ENCODE measurements at regions not wholly inside any gene's neighbourhood (a gene's known extent, or its start where the extent isn't known, plus 50 kb on each side); places are given as distances from the start of the nearest gene placed in this dataset.

DNA sequence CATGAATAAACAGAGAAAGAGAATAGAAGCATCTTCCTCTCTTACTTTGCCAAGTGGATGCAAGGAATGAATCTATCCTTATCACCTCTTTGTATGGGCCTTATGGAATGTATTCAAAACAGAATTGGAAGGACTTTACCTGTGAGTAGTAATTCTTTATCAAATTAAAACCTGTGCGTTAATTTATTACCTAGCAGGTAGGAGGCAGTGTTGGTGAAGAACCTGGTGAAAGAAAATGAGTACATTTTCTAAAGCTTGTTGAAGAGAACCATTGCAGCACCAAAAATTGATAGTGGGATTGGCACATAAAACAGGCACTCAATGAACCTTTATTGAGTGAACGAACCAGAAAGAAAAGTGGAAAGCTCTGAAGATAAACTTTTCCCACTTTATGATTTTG lies 1302.1 kb upstream of the CELF4 start:
- Histone ChIP-seq H3K4me2 (ENCODE audit: low read length) (no peak overlapping the region), H3F3A (ENCODE audit: control insufficient read depth, insufficient read depth) (no peaks in the 10 kb centered on the region), H3K27ac (ENCODE audit: low read depth, low read length) (no peak overlapping the region), H3K4me3 (ENCODE audit: low read length) (no peak overlapping the region), H3K27me3 (ENCODE audit: control insufficient read depth, low read length) (no peaks in the 10 kb centered on the region), H4K20me1 (ENCODE audit: control insufficient read depth, insufficient read depth, low read depth, low read length) (no peaks in the 10 kb centered on the region), H3K9me2 (replicated peaks; ENCODE audit: control insufficient read depth, low read length) (no peaks in the 10 kb centered on the region), H3K9me3 (ENCODE audit: control insufficient read depth, insufficient read depth, low read length) (no peaks in the 10 kb centered on the region), H3K4me1 (ENCODE audit: control insufficient read depth, low read length) (no peaks in the 10 kb centered on the region), H3K79me2 (ENCODE audit: control insufficient read depth, low read length) (no peaks in the 10 kb centered on the region), H3K36me3 (ENCODE audit: control insufficient read depth, low read length) (no peaks in the 10 kb centered on the region)
- no peak for TF ChIP-seq EZH2phosphoT487 (IDR thresholded peaks at IDR 0.05; ENCODE audit: borderline replicate concordance, low read length)
- TF ChIP-seq, protein P1, sequence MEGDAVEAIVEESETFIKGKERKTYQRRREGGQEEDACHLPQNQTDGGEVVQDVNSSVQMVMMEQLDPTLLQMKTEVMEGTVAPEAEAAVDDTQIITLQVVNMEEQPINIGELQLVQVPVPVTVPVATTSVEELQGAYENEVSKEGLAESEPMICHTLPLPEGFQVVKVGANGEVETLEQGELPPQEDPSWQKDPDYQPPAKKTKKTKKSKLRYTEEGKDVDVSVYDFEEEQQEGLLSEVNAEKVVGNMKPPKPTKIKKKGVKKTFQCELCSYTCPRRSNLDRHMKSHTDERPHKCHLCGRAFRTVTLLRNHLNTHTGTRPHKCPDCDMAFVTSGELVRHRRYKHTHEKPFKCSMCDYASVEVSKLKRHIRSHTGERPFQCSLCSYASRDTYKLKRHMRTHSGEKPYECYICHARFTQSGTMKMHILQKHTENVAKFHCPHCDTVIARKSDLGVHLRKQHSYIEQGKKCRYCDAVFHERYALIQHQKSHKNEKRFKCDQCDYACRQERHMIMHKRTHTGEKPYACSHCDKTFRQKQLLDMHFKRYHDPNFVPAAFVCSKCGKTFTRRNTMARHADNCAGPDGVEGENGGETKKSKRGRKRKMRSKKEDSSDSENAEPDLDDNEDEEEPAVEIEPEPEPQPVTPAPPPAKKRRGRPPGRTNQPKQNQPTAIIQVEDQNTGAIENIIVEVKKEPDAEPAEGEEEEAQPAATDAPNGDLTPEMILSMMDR (IDR thresholded peaks at IDR 0.05; ENCODE audit: low read depth, low read length, poor library complexity, severe bottlenecking): no peak

DNA sequence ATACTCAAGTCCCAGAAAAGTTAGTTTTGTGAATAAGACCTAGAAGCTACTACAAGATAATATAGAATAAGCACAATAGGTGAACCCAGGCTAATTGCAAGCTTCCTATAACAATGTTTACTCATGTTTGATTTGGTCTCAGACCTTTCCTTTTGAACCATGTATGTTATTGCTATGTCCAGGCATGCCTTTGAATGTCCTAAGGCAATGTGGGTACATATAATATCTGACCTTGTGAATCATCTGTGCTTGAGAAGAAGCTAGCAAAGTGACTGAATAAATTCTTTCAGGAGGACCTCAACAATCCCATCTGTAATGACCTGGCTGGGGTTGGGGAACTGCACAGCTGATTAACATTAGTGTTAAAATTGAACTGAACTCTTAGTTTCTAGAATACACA lies 1285.9 kb upstream of the CELF4 start:
- Histone ChIP-seq H3K9me3 (ENCODE audit: control insufficient read depth, insufficient read depth, low read length) (no peaks in the 10 kb centered on the region), H3K27me3 (ENCODE audit: control insufficient read depth, low read length) (no peaks in the 10 kb centered on the region), H3K27ac (ENCODE audit: low read depth, low read length) (no peak overlapping the region), H3F3A (ENCODE audit: control insufficient read depth, insufficient read depth) (no peaks in the 10 kb centered on the region), H3K36me3 (ENCODE audit: control insufficient read depth, low read length) (no peaks in the 10 kb centered on the region), H3K4me1 (ENCODE audit: control insufficient read depth, low read length) (no peaks in the 10 kb centered on the region), H3K4me2 (ENCODE audit: low read length) (no peak overlapping the region), H3K9me2 (replicated peaks; ENCODE audit: control insufficient read depth, low read length) (no peaks in the 10 kb centered on the region), H3K79me2 (ENCODE audit: control insufficient read depth, low read length) (no peaks in the 10 kb centered on the region), H4K20me1 (ENCODE audit: control insufficient read depth, insufficient read depth, low read depth, low read length) (no peaks in the 10 kb centered on the region), H3K4me3 (ENCODE audit: low read length) (no peak overlapping the region)
- no peak for TF ChIP-seq EZH2phosphoT487 (IDR thresholded peaks at IDR 0.05; ENCODE audit: borderline replicate concordance, low read length)
- TF ChIP-seq, protein P1 (IDR thresholded peaks at IDR 0.05; ENCODE audit: low read depth, low read length, poor library complexity, severe bottlenecking): no peak

DNA sequence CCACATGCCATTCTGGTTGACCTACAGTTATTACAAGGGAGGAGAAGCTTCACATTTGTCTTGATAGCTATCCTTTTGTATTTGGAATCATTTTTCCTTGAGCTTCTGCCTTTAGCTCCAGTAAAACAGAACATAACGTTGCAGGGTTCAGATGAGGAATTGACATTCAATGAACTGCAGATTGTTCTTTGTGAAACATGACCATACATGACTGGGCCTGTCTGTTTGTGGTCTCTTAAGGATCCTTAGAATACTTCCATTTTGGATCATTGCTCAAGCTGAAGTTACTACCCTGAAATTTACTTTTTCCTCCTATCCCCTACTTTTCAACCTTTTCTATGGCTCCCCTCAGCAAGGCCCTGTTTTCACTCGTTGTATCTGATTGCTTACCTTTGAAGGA lies 1281.7 kb upstream of the CELF4 start:
- no peak for TF ChIP-seq EZH2phosphoT487 (IDR thresholded peaks at IDR 0.05; ENCODE audit: borderline replicate concordance, low read length)
- TF ChIP-seq, protein P1 (IDR thresholded peaks at IDR 0.05; ENCODE audit: low read depth, low read length, poor library complexity, severe bottlenecking): no peak
- Histone ChIP-seq H3K4me2 (ENCODE audit: low read length) (no peak overlapping the region), H3F3A (ENCODE audit: control insufficient read depth, insufficient read depth) (no peaks in the 10 kb centered on the region), H3K4me3 (ENCODE audit: low read length) (no peak overlapping the region), H4K20me1 (ENCODE audit: control insufficient read depth, insufficient read depth, low read depth, low read length) (no peaks in the 10 kb centered on the region), H3K9me2 (replicated peaks; ENCODE audit: control insufficient read depth, low read length) (no peaks in the 10 kb centered on the region), H3K4me1 (ENCODE audit: control insufficient read depth, low read length) (no peaks in the 10 kb centered on the region), H3K36me3 (ENCODE audit: control insufficient read depth, low read length) (no peaks in the 10 kb centered on the region), H3K27me3 (ENCODE audit: control insufficient read depth, low read length) (no peaks in the 10 kb centered on the region), H3K79me2 (ENCODE audit: control insufficient read depth, low read length) (no peaks in the 10 kb centered on the region), H3K27ac (ENCODE audit: low read depth, low read length) (no peak overlapping the region), H3K9me3 (ENCODE audit: control insufficient read depth, insufficient read depth, low read length) (no peaks in the 10 kb centered on the region)

DNA sequence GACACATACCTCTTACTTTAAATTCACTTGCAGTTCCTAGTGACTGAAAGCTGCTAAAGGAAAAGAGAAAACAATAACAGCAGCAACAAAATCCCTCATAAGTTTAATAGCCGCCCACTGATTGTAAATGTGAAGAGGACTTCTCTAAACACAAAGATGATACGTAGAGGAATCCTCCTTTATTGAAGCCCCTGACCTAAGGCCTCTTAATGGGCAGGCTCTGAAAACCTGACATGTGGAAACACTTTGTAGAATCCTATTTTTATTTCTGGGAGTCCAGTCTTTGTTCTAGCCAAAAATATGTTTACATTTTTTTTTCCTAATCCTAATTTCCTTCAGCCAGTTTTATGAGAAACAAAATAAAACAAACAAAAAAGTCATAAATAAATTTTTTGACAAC lies 1277.7 kb upstream of the CELF4 start:
- Histone ChIP-seq H3K9me2 (replicated peaks; ENCODE audit: control insufficient read depth, low read length) (no peaks in the 10 kb centered on the region), H3F3A (ENCODE audit: control insufficient read depth, insufficient read depth) (no peaks in the 10 kb centered on the region), H3K36me3 (ENCODE audit: control insufficient read depth, low read length) (no peaks in the 10 kb centered on the region), H3K79me2 (ENCODE audit: control insufficient read depth, low read length) (no peaks in the 10 kb centered on the region), H4K20me1 (ENCODE audit: control insufficient read depth, insufficient read depth, low read depth, low read length) (no peaks in the 10 kb centered on the region), H3K9me3 (ENCODE audit: control insufficient read depth, insufficient read depth, low read length) (no peaks in the 10 kb centered on the region), H3K27ac (ENCODE audit: low read depth, low read length) (no peak overlapping the region), H3K4me3 (ENCODE audit: low read length) (no peak overlapping the region), H3K4me1 (ENCODE audit: control insufficient read depth, low read length) (no peaks in the 10 kb centered on the region), H3K4me2 (ENCODE audit: low read length) (no peak overlapping the region), H3K27me3 (ENCODE audit: control insufficient read depth, low read length) (no peaks in the 10 kb centered on the region)
- TF ChIP-seq, protein P1 (IDR thresholded peaks at IDR 0.05; ENCODE audit: low read depth, low read length, poor library complexity, severe bottlenecking): no peak
- no peak for TF ChIP-seq EZH2phosphoT487 (IDR thresholded peaks at IDR 0.05; ENCODE audit: borderline replicate concordance, low read length)

Data from DOHH2 (cell line).